ENCODE measurements at regions not wholly inside any gene's neighbourhood (a gene's known extent, or its start where the extent isn't known, plus 50 kb on each side); places are given as distances from the start of the nearest gene placed in this dataset.

- TF ChIP-seq, protein P1, sequence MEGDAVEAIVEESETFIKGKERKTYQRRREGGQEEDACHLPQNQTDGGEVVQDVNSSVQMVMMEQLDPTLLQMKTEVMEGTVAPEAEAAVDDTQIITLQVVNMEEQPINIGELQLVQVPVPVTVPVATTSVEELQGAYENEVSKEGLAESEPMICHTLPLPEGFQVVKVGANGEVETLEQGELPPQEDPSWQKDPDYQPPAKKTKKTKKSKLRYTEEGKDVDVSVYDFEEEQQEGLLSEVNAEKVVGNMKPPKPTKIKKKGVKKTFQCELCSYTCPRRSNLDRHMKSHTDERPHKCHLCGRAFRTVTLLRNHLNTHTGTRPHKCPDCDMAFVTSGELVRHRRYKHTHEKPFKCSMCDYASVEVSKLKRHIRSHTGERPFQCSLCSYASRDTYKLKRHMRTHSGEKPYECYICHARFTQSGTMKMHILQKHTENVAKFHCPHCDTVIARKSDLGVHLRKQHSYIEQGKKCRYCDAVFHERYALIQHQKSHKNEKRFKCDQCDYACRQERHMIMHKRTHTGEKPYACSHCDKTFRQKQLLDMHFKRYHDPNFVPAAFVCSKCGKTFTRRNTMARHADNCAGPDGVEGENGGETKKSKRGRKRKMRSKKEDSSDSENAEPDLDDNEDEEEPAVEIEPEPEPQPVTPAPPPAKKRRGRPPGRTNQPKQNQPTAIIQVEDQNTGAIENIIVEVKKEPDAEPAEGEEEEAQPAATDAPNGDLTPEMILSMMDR (IDR thresholded peaks at IDR 0.05) = no peak
- TF ChIP-seq POLR2A (IDR thresholded peaks at IDR 0.05) = no peak
These were observed 663.8 kb upstream of the CDH9 start for GRCh38 chr5:27701931-27702903.
